ENCODE measurements at regions not wholly inside any gene's neighbourhood (a gene's known extent, or its start where the extent isn't known, plus 50 kb on each side); places are given as distances from the start of the nearest gene placed in this dataset.

GRCh38 chr14:71636820-71637471 lies 295.3 kb upstream of the RGS6 start:
- H3K4me1 ChIP-seq (ENCODE audit: control insufficient read depth in 1 of 2, low read depth in 2 of 2), result no peaks in the 10 kb centered on the region
- no peaks in the 10 kb centered on the region for H3K9me3 ChIP-seq
- H3K27ac ChIP-seq, result no peak overlapping the region
- TF ChIP-seq CTCF (IDR thresholded peaks at IDR 0.05), result no peak
- ATAC-seq (ENCODE audit: insufficient number of reproducible peaks, low FRiP score, low read depth) (no peak), DNase-seq (ENCODE audit: low spot score) (no peak)
- H3K27me3 ChIP-seq (replicated peaks; ENCODE audit: insufficient read depth), result no peaks in the 10 kb centered on the region
- H3K4me3 ChIP-seq, result no peak overlapping the region
- no peaks in the 10 kb centered on the region for H3K36me3 ChIP-seq

- no peak for DNase-seq (ENCODE audit: low spot score)
- ATAC-seq (ENCODE audit: insufficient number of reproducible peaks, low FRiP score, low read depth), result no peak
- no peaks in the 10 kb centered on the region for H3K4me1 ChIP-seq (ENCODE audit: control insufficient read depth in 1 of 2, low read depth in 2 of 2)
- H3K9me3 ChIP-seq, result peaks cover 3% of the 10 kb centered on the region
- no peaks in the 10 kb centered on the region for H3K36me3 ChIP-seq
- no peak overlapping the region for H3K27ac ChIP-seq
- TF ChIP-seq CTCF (IDR thresholded peaks at IDR 0.05), result no peak
- H3K27me3 ChIP-seq (replicated peaks; ENCODE audit: insufficient read depth), result no peaks in the 10 kb centered on the region
- H3K4me3 ChIP-seq, result no peak overlapping the region
These were observed 293.6 kb upstream of the RGS6 start for GRCh38 chr14:71638523-71639196.

- Histone ChIP-seq H3K36me3 (no peaks in the 10 kb centered on the region), H3K4me3 (no peak overlapping the region), H3K4me1 (ENCODE audit: control insufficient read depth in 1 of 2, low read depth in 2 of 2) (no peaks in the 10 kb centered on the region), H3K27me3 (replicated peaks; ENCODE audit: insufficient read depth) (no peaks in the 10 kb centered on the region), H3K27ac (no peak overlapping the region), H3K9me3 (peaks cover 3% of the 10 kb centered on the region)
- DNase-seq (ENCODE audit: low spot score) (no peak), ATAC-seq (ENCODE audit: insufficient number of reproducible peaks, low FRiP score, low read depth) (no peak)
- TF ChIP-seq CTCF (IDR thresholded peaks at IDR 0.05), result no peak
These were observed 289.5 kb upstream of the RGS6 start for GRCh38 chr14:71642715-71643114.

- Histone ChIP-seq H3K4me1 (ENCODE audit: control insufficient read depth in 1 of 2, low read depth in 2 of 2) (peaks cover 3 to 6% of the 10 kb centered on the region in 2 donors), H3K27ac (no peak overlapping the region), H3K4me3 (no peak overlapping the region), H3K9me3 (peaks cover 3% of the 10 kb centered on the region), H3K36me3 (no peaks in the 10 kb centered on the region), H3K27me3 (replicated peaks; ENCODE audit: insufficient read depth) (no peaks in the 10 kb centered on the region)
- ATAC-seq (ENCODE audit: insufficient number of reproducible peaks, low FRiP score, low read depth) (no peak), DNase-seq (ENCODE audit: low spot score) (no peak)
- no peak for TF ChIP-seq CTCF (IDR thresholded peaks at IDR 0.05)
These were observed 286.6 kb upstream of the RGS6 start for GRCh38 chr14:71645656-71646055.

- peaks cover 5 to 12% of the 10 kb centered on the region in 2 donors for H3K4me1 ChIP-seq (ENCODE audit: control insufficient read depth in 1 of 2, low read depth in 2 of 2)
- no peak overlapping the region for H3K27ac ChIP-seq
- H3K4me3 ChIP-seq, result no peak overlapping the region
- H3K36me3 ChIP-seq, result no peaks in the 10 kb centered on the region
- H3K27me3 ChIP-seq (replicated peaks; ENCODE audit: insufficient read depth), result no peaks in the 10 kb centered on the region
- H3K9me3 ChIP-seq, result peaks cover 3% of the 10 kb centered on the region
- TF ChIP-seq CTCF (IDR thresholded peaks at IDR 0.05), result no peak
- ATAC-seq (ENCODE audit: insufficient number of reproducible peaks, low FRiP score, low read depth), result no peak
- no peak for DNase-seq (ENCODE audit: low spot score)
These were observed 285.7 kb upstream of the RGS6 start for GRCh38 chr14:71646518-71646917.
